ENCODE measurements at regions not wholly inside any gene's neighbourhood (a gene's known extent, or its start where the extent isn't known, plus 50 kb on each side); places are given as distances from the start of the nearest gene placed in this dataset.

DNA sequence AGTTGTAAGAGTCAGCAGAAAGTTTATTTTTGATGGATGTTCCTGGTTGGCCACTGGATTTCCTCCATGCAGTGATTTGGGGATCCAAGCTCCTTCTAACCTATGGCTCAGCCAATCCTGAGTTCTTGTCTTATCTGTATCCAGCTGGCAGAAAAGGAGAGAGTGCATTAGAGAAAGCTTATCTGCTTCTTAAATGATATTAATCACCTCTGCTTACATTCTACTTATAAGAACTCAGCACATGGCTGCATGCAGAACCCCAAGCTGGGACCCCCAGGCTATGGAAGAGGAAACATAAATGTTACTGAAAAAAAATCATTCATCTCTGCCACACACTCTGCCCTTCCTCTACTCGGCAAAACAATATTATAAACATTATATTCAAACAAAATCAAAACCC, 739.8 kb upstream of the AUTS2 start (continued):
- TF ChIP-seq, protein P1, sequence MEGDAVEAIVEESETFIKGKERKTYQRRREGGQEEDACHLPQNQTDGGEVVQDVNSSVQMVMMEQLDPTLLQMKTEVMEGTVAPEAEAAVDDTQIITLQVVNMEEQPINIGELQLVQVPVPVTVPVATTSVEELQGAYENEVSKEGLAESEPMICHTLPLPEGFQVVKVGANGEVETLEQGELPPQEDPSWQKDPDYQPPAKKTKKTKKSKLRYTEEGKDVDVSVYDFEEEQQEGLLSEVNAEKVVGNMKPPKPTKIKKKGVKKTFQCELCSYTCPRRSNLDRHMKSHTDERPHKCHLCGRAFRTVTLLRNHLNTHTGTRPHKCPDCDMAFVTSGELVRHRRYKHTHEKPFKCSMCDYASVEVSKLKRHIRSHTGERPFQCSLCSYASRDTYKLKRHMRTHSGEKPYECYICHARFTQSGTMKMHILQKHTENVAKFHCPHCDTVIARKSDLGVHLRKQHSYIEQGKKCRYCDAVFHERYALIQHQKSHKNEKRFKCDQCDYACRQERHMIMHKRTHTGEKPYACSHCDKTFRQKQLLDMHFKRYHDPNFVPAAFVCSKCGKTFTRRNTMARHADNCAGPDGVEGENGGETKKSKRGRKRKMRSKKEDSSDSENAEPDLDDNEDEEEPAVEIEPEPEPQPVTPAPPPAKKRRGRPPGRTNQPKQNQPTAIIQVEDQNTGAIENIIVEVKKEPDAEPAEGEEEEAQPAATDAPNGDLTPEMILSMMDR (conservative IDR thresholded peaks at IDR 0.05; ENCODE audit: low read depth in 2 of 2) = no peak

DNA sequence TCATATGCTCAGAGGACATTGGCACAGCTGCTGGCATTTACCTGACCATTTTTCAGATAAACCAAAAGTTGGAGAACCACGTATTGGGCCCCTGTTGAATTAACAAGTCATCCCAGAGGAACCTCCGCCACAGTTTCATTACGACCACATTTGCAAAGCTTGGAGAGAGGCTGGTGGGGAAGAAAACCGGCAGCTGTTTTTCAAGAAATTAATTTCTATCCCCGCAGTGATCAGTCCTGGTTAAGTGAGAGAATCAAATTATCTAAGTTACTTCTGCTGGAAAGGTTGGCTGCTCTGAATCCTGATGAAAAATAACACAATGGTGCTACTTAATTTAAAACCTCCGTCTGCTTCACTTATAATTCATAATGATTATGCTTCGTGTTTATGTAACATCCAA, 737.1 kb upstream of the AUTS2 start:
- Mint-ChIP-seq H3K27ac (no peak overlapping the region), H3K27me3 (ENCODE audit: insufficient read depth, low read depth, poor library complexity) (peaks cover 2% of the 10 kb centered on the region)
- TF ChIP-seq NANOG (IDR thresholded peaks at IDR 0.05; ENCODE audit: borderline replicate concordance) (no peak), ZNF331 (CRISPR knock-in tag; IDR thresholded peaks at IDR 0.05; ENCODE audit: low read depth) (no peak), JUNB (IDR thresholded peaks at IDR 0.05; ENCODE audit: unreplicated experiment) (no peak), STAT1 (IDR thresholded peaks at IDR 0.05; ENCODE audit: unreplicated experiment) (no peak), ZNF114 (CRISPR knock-in tag; IDR thresholded peaks at IDR 0.05) (no peak), POLR2AphosphoS5 (IDR thresholded peaks at IDR 0.05; ENCODE audit: low read depth) (no peak), CREB1 (CRISPR knock-in tag; IDR thresholded peaks at IDR 0.05; ENCODE audit: low read depth) (no peak)
- TF ChIP-seq, protein P2, sequence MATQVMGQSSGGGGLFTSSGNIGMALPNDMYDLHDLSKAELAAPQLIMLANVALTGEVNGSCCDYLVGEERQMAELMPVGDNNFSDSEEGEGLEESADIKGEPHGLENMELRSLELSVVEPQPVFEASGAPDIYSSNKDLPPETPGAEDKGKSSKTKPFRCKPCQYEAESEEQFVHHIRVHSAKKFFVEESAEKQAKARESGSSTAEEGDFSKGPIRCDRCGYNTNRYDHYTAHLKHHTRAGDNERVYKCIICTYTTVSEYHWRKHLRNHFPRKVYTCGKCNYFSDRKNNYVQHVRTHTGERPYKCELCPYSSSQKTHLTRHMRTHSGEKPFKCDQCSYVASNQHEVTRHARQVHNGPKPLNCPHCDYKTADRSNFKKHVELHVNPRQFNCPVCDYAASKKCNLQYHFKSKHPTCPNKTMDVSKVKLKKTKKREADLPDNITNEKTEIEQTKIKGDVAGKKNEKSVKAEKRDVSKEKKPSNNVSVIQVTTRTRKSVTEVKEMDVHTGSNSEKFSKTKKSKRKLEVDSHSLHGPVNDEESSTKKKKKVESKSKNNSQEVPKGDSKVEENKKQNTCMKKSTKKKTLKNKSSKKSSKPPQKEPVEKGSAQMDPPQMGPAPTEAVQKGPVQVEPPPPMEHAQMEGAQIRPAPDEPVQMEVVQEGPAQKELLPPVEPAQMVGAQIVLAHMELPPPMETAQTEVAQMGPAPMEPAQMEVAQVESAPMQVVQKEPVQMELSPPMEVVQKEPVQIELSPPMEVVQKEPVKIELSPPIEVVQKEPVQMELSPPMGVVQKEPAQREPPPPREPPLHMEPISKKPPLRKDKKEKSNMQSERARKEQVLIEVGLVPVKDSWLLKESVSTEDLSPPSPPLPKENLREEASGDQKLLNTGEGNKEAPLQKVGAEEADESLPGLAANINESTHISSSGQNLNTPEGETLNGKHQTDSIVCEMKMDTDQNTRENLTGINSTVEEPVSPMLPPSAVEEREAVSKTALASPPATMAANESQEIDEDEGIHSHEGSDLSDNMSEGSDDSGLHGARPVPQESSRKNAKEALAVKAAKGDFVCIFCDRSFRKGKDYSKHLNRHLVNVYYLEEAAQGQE (IDR thresholded peaks at IDR 0.05; ENCODE audit: unreplicated experiment) = no peak
- TF ChIP-seq, protein P1 (conservative IDR thresholded peaks at IDR 0.05; ENCODE audit: low read depth in 2 of 2) = no peak
- TF ChIP-seq, protein P3, sequence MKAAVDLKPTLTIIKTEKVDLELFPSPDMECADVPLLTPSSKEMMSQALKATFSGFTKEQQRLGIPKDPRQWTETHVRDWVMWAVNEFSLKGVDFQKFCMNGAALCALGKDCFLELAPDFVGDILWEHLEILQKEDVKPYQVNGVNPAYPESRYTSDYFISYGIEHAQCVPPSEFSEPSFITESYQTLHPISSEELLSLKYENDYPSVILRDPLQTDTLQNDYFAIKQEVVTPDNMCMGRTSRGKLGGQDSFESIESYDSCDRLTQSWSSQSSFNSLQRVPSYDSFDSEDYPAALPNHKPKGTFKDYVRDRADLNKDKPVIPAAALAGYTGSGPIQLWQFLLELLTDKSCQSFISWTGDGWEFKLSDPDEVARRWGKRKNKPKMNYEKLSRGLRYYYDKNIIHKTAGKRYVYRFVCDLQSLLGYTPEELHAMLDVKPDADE (IDR thresholded peaks at IDR 0.05) = no peak
- TF ChIP-seq, protein P4, sequence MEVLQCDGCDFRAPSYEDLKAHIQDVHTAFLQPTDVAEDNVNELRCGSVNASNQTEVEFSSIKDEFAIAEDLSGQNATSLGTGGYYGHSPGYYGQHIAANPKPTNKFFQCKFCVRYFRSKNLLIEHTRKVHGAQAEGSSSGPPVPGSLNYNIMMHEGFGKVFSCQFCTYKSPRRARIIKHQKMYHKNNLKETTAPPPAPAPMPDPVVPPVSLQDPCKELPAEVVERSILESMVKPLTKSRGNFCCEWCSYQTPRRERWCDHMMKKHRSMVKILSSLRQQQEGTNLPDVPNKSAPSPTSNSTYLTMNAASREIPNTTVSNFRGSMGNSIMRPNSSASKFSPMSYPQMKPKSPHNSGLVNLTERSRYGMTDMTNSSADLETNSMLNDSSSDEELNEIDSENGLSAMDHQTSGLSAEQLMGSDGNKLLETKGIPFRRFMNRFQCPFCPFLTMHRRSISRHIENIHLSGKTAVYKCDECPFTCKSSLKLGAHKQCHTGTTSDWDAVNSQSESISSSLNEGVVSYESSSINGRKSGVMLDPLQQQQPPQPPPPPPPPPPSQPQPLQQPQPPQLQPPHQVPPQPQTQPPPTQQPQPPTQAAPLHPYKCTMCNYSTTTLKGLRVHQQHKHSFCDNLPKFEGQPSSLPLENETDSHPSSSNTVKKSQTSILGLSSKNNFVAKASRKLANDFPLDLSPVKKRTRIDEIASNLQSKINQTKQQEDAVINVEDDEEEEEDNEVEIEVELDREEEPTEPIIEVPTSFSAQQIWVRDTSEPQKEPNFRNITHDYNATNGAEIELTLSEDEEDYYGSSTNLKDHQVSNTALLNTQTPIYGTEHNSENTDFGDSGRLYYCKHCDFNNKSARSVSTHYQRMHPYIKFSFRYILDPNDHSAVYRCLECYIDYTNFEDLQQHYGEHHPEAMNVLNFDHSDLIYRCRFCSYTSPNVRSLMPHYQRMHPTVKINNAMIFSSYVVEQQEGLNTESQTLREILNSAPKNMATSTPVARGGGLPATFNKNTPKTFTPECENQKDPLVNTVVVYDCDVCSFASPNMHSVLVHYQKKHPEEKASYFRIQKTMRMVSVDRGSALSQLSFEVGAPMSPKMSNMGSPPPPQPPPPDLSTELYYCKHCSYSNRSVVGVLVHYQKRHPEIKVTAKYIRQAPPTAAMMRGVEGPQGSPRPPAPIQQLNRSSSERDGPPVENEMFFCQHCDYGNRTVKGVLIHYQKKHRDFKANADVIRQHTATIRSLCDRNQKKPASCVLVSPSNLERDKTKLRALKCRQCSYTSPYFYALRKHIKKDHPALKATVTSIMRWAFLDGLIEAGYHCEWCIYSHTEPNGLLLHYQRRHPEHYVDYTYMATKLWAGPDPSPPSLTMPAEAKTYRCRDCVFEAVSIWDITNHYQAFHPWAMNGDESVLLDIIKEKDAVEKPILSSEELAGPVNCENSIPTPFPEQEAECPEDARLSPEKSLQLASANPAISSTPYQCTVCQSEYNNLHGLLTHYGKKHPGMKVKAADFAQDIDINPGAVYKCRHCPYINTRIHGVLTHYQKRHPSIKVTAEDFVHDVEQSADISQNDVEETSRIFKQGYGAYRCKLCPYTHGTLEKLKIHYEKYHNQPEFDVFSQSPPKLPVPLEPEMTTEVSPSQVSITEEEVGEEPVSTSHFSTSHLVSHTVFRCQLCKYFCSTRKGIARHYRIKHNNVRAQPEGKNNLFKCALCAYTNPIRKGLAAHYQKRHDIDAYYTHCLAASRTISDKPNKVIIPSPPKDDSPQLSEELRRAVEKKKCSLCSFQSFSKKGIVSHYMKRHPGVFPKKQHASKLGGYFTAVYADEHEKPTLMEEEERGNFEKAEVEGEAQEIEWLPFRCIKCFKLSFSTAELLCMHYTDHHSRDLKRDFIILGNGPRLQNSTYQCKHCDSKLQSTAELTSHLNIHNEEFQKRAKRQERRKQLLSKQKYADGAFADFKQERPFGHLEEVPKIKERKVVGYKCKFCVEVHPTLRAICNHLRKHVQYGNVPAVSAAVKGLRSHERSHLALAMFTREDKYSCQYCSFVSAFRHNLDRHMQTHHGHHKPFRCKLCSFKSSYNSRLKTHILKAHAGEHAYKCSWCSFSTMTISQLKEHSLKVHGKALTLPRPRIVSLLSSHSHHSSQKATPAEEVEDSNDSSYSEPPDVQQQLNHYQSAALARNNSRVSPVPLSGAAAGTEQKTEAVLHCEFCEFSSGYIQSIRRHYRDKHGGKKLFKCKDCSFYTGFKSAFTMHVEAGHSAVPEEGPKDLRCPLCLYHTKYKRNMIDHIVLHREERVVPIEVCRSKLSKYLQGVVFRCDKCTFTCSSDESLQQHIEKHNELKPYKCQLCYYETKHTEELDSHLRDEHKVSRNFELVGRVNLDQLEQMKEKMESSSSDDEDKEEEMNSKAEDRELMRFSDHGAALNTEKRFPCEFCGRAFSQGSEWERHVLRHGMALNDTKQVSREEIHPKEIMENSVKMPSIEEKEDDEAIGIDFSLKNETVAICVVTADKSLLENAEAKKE (CRISPR knock-in tag; IDR thresholded peaks at IDR 0.05) = no peak

More for the DNA sequence above, 737.1 kb upstream of the AUTS2 start:
- H3K4me2 ChIP-seq = no peak overlapping the region
- Mint-ChIP-seq H3K4me1 (no peaks in the 10 kb centered on the region), H3K4me3 (no peak overlapping the region), H3K36me3 (ENCODE audit: low read depth) (peaks cover 38% of the 10 kb centered on the region), H3K9me3 (peaks cover 98% of the 10 kb centered on the region)
- no peaks in the 10 kb centered on the region for H3F3A ChIP-seq (replicated peaks; ENCODE audit: low read depth)
- no peaks in the 10 kb centered on the region for H3K36me3 ChIP-seq (ENCODE audit: insufficient read depth)
- H3K27me3 ChIP-seq (ENCODE audit: insufficient read depth) = no peaks in the 10 kb centered on the region
- no peak overlapping the region for H3K27ac ChIP-seq (ENCODE audit: low read depth)
- no peaks in the 10 kb centered on the region for H3K79me2 ChIP-seq (replicated peaks; ENCODE audit: insufficient read depth)
- H3K9me2 ChIP-seq (ENCODE audit: insufficient read depth) = no peaks in the 10 kb centered on the region
- no peak overlapping the region for H2AFZ ChIP-seq
- peaks cover 3% of the 10 kb centered on the region; the same call in 1 of the 2 replicates for H3K4me1 ChIP-seq (ENCODE audit: insufficient read depth)
- no peaks in the 10 kb centered on the region for H4K20me1 ChIP-seq (replicated peaks; ENCODE audit: insufficient read depth)
- ATAC-seq (no peak), DNase-seq (ENCODE audit: low spot score) (no peak)
- no peak overlapping the region for H3K4me3 ChIP-seq
